GM21786 (cell line): ENCODE measurements at regions not wholly inside any gene's neighbourhood (a gene's known extent, or its start where the extent isn't known, plus 50 kb on each side); places are given as distances from the start of the nearest gene placed in this dataset.

Experiments
- ATAC-seq: cut with Tn5 transposase; IDR thresholded peaks from one replicate; pipeline ENCODE4 v1.9.1; 2021; ENCODE audit not compliant: unreplicated experiment

DNA sequence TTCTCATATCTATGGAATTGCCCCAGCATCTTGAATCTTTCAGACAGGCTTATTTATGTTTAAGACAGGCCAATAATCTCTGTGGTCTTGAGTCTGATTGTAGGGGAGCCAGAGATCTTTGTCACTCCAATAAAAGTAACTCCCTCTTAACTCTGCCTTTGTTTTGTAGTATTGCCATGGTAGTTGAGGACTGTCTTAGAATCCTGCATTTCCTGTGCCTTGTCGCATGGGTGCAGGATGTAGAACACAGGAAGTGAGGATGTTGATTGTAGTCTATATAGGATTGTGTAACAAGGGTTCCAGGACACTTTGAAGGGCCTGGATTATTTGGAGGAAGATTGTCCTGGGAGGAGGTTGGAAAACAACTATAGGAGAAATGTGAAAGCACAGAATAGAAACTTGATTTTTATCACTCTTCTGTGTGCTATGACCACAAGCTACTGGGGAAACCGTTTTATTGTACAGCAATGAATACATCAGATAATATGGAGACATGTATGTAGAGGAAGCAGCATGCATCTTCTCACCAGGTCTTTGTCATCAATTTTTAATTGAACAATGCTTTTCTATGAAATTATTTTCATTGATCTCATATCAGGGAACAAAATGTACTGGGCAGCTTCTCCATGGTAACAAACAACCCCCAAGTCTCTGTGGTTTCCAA is 411.7 kb downstream of the FGF9 start:
- ATAC-seq: no peak

DNA sequence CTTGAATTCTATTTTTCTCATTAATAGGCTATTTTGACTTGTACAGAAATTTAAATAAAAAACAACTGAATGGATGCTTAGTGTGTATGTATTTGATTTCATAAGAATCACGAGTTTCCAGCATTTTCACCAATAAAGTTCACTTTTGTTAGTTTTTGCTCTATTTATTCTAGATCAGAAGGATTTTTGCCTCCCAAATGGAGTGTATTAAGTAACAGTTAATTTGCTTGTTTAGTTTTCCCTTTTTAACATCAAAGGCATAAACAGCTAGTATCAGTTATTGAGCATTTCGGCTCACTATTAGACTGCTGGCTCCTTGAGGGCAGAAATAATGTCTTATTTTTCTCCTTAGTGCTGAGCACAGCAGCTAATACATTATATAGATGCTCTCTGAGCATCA is 414.1 kb downstream of the FGF9 start:
- ATAC-seq: no peak

DNA sequence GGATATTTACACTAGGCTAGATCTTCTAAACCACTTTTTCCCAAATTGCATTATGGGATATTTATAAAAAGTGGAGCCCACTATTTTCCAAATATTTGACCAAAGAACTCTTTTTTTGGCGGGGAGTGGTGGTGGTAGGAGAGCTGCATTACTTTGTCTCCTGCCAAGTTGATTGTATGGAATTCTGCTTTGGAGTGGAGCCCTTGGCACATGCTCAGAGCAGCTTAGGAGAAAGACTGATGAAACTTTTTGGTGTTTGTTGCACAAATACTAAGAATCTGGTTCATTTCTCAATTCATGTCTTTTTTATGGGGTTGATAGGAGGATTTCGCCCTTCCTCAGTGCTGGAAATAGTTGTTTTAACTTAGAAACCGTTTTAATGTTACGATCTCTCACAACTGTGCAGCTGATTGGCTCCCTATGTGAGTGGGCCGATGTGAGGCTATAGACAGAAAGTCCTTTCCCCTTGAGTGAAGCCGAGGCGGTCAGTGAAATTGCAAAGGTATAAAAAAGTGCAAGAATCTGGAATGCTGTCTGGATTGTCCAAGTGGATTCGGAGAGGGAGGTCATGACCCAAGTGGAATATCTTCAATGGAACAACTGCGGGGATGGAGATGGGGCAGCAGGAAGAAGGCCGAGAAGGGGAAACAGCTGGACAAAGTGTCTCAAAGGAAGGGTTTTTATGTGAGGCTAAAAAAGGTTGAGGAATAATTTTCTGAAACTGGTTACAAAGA is 415.9 kb downstream of the FGF9 start:
- ATAC-seq: no peak

DNA sequence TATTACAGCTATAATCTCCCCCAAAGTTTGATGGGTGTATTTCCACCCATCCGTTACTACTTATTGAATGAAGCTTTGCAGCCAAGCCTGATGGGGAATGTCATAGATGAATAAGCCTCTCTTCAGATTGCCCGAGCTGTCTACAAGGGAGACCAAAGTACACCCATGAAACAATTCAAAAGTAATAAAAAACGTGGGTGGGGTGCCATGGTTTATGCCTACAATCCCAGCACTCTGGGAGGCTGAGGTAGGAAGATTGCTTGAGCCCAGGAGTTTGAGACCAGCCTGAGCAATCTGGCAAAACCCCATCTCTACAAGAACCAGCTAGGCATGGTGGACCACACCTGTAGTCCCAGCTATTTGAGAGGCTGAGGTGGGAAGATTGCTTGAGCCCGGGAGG is 419.2 kb downstream of the FGF9 start:
- ATAC-seq: no peak

DNA sequence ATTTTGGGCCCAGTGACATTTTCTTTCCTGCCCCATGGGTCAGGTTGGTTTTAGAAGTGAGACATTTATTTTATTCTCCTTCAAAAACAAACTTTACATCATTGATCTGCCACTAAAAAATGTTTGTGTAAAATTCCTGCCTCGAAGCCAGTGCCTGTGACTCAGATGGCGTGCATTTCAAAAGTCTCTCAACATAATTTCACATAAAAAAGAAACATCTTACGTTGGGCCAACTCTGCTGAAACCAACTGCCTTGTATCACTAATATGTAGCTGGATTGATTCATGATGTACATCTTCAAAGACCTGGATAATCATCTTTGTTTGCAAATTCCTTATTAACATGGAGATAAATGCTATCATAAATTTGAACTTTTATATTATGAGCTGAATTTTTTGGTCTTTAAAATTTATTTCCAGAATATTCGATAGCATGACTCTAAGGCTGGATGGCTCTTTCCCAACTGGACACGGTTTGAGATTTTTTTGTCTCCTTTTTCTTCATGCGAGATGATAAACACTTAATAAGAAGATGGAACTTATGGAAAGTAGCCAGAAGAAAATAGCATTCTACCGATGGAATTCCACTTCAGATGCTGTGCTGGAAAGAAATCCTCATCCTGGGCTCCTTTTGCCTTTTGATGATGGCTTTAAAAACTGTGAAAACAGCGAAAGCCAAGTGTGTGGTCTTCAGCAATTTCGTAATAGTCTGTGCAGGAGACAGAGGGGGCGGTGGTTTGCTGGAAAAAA is 420.5 kb downstream of the FGF9 start:
- no peak for ATAC-seq

DNA sequence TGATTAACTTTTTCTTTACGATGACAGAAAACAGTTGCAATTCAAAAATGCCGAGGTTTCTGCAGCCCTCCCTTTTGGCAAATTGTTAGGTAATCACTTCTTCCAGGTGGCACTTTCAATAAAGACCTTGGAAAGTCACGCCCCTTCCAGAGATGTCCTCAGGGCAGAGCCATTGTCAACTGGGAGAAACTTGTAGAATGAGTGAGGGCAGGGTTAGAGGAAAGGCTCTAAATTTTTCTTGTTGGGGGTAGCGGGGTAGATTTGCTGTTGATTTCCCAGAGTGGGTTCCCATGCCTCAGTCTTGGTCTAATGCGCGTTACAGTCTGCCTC is 421.1 kb downstream of the FGF9 start:
- ATAC-seq: no peak

DNA sequence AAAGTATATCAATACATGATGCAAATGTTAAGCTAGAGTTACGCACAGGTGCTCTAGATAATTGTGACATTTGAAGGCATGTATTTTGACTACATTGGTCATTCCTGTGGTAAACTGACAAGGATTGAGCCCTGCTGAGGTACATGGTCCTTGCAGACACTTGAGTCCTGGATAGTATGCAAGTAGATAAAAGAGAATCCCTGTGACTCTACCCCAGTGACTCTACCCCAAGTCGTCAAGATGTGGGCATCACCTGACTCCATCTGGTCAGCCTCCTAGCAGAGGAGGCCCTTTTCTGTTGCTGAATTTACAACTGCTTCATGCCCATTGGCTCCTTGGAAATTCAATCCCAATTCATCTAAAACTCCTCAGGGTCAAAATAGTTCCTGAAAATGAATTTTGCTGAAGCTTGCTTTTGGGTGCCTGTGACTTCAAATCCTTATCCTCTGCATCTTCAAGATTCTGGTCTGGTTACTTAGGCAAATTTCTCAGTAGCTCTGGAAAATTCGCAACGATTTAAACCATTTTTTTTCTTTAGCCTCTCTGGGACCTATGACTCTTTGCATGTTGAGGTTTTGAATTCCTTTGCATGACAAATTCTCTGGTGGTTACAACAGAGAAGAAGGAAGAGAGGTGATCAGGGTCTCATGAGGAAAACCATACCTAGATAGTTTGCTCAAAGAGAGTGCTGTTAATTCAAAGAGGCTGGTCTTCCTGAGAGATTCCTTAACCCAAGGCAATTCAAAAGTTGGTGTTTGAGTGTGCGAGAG is 422.1 kb downstream of the FGF9 start:
- no peak for ATAC-seq

DNA sequence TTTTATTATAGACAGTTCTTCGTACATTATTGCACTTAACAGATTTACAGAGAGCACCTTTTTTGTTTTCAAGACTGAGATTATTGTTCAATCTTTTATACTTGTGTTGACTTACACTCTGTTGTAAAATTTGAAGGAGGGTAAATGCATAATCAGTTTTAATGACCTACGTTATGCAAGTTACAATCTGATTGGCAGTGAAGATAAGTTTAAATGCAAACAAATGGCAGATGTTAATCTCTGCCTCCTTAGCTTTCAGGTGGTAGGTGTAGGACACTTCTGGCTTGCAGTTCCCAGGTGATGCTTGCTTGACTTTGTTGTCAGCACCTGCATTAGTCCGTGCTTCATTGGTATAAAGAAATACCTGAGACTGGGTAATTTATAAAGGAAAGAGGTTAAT is 424.9 kb downstream of the FGF9 start:
- no peak for ATAC-seq

DNA sequence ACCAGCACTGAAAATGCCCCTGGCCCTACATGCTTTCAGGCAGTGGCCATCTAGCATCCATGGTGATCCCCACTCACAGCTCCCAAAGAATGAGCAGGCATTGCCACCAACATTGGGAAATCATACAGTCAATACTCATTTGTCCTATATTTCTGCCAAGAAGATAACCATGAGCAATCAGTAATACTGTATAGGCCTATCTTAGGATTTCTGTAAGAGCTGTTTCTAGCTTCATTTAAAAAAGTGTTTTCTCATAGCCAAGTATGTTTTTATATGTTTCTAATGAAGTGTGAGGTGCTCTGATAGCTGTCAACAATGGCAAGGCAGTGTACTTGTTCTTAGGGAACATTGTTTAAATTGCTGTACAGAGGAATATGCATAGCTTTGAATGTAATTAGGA is 428.7 kb downstream of the FGF9 start:
- no peak for ATAC-seq

DNA sequence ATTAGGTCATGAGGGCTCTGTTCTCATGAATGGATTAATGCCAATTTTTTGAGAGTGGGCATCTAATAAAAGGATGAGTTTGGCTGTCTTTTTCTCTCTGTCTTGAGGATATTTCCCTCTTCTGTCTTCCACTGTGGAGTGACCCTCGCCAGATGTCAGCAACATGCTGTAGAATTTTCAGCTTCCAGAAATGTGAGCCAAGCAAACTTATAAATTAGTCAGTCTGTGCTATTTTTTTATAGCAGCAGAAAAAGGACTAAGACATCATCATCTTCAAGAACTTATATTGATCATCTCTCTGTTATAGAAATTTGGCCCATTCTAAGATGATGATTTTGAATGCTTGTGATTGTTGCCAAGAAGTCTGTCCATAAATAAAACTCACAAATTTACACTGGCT is 431.4 kb downstream of the FGF9 start:
- no peak for ATAC-seq

DNA sequence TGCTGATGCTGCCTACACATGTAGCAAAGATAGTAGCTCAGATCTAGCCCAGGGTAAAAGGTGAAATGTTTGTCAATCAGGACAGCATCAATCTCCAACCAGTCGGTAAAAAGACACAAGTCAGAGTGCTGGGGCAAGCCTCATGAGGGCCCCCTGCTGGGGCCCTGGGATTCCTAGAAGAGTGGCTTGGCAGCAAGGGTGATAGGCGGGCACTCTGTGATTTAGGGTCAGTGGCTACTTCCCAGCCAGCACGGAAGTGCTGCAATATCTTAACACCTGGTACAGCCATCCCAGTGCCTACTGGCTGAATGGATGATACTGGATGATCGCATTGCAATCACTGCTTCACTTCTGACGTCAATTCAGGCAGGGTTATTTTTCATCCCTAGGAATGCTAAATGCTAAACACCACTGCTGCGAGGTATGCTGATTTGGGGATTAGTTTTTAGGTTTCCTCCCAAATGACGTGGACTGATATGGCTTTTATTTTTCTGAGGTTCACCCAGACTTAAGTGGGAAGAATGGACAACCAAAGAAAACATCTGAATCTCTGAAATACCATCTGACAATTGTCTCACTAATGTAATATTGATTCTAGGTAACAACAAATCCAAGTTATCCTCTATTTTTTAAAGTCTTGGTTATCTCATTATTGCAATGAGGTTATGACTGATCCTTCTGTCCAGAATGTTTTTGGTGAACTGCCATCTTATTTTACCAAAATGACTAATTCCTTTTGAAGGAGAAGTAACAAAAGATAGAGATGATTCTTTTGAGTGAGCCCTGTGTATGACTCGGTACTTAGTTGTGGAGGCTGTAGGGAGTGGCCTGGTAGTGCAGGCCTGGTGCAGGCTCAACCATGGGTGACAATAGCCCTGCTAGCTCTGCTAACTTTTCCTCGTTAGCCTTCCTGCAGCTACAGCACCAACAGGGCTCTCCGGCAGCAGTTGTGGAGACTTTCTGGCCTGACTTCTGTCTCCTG is 432.5 kb downstream of the FGF9 start:
- ATAC-seq: no peak

DNA sequence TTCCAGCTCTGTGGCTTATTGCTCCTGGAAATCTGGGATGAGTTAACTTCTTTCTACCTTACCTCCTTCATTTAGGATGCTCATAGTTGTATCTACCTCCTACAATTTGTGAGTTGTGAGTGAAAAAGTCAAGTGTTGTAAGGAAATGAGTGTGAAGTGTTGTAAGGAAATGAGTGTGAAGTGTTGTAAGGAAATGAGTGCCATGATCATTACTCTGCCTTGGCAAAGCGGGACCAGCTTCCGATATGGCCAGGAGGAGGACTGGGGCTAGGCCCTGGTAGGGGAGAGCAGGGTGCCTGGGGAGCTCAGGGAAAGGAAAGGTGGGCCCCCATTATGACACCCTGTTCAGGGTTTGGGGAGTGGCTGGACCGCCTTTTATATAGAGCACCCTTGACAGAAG is 435.2 kb downstream of the FGF9 start:
- ATAC-seq: no peak

DNA sequence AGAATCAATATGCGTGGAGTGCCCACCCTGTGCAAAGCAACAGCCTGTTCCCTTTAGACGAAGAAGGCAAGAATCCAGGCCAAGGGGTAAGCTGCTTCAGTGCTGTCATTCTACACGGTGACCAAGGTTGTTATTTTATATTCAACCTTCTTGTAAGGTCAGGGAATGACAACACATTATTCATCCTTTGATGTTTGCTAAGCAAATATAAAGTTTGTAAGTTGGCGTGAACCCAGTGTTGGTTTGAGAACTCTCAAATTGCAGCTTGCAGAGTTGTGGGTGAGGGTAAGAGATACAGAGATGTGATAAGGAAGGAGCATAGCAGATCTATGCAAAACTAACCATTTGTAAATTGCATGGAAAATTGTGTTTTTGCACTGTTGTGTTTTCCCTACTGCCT is 436.7 kb downstream of the FGF9 start:
- ATAC-seq: no peak

DNA sequence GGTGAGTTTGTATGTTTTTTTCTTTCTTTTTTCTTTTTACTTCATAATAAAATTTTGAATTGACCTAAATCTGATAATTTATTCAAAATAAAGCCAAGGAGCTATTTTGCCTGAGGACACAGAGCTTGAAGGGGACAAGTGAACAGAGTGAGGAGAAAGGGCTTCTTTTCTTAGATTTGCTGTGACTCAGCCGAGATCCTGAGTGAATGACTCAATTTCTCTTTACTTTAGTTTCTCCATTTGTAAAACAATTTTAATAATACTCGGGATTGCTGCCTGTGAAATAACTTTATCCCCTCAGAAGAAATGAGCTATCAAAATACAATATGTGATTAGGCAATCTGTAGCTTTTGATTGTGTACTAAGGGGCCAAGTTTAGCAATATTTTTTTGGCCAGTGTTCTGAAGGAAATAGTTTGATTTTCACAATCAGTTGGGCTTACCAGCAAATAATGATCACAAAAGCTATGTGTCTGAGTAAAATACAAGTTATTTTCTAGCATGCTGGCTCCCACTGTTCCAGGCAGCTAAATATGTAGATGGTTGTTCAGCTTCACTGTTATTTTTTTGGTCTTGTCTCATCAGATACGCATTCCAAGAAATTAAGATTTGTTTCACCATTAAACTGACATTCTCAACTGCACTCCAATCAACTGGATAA is 437.5 kb downstream of the FGF9 start:
- ATAC-seq: no peak

DNA sequence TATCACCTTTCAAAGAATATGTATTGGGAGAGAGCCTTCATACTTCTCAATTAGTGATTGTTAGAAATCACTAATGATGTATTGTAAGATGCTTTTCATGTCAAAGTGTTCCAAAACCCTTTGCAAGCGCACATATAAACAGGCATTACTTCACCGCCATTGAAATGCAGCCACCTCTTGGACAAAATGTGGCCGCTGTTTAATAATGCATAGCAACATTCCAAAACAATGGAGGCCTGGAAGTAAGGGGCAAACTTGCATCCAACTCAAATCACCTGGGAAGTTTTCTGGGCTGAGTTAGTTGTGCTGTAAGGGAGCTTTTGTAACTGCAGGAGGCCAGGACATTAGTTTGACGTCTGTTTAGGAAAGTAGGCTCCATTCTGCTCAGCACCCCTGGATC is 438.1 kb downstream of the FGF9 start:
- no peak for ATAC-seq

DNA sequence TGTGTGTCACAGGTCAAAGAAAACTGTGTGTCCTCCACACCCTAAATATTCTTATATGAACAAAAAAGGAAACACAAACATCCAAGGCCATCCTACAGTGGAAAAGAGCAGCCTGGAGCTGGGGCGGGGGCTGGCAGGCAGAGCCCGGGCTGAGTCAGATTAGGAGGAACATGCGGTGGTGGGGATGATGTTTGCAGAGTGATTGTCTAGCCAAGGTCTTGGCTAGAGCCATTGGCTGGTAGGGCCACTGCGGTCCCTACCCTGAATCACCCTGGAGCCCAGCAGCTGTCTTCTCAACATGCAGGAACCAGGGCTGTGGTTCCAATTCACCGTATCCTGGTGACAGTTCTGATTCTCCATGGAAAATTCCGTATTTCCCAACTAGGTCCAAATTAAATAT is 439.5 kb downstream of the FGF9 start:
- no peak for ATAC-seq

DNA sequence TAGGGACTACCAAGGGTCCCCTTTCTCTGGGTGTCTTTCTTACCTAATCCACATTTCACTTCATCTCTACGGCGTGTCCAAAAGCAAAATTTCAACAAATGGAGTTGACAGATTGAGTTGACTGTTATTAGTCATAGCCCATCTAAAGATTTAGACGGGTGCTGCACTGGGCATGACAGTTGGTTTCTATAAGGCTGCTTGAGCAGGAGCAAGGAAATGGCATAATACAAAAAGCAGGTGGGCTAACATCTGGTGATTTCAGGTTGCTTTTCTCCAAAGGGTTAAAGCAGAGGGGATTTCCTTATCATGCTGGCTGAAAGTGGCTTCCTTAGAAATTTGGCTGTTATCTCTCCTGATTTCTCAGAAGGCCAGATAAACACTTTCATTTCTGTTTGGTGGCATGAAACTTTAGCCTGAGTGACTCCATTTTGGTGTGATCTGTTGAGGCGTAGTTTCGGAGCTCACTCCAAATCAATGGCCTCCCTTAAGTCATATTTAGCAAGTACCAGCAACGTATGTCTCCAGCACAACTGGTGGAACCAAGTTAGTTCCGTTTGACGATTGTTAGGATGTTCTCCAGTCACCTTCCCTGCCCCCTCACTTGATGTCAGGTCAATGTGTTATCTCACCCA is 440.4 kb downstream of the FGF9 start:
- ATAC-seq: no peak

DNA sequence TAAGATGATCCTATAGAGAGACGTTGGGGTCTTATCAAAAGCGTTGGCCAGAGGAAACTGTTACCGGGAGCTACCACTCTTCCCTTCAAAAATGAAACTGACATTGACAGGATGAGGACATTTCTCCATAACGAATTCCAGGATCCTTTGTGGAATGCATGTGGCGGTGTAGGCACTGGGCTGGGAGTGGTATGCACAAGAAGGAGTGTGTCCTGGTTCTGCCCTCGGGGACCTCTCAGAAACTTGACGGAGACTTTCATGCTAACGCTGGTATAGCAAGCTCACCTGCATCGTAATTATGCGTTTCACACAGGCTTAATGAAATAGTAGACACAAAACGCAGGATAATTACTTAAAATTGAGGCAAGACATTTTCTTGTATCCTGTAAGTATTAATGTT is 441.1 kb downstream of the FGF9 start:
- no peak for ATAC-seq

DNA sequence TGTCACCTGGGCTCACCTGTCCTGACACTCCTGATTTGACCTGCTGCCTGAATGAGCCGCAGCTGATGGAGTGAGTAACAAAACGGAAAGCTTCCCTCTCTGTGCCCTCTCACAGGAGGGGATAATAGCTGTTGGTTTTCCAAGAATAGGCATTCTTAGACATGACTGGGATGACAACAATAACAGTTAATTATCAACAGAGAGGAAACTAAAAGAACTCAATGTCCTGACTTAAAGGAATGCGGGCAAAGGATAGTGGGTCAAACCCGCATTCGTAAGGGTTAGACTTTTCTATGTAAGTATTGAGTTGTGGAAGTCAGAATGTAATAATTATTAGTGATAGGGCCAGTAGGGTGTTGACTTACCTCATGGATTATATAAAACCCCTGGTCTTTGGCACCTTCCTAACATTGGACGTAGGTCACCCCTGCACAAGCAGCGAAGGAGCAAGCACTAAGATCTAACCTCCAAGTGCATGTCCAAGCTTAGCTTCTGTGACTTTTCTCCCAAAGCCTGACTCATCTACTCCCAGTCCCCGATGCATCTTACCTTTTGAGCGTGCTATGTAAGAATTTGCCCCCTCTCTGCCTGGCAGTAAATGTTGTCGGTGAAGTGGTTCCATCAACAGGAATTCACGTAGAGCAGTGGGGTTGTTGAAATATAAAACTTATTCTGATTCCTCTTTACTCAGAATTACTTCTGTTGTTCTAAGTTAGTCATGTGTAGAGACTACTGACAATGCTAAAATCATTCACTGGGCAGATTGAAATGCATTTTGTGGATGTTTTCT is 442.3 kb downstream of the FGF9 start:
- no peak for ATAC-seq
